ENCODE measurements at regions not wholly inside any gene's neighbourhood (a gene's known extent, or its start where the extent isn't known, plus 50 kb on each side); places are given as distances from the start of the nearest gene placed in this dataset.

- no peak overlapping the region for H3K4me2 ChIP-seq
- peak overlapping the region; percentile 40 for H3K27ac ChIP-seq
- no peak overlapping the region for H2AFZ ChIP-seq
- no peak for TF ChIP-seq EZH2 (IDR thresholded peaks at IDR 0.05; ENCODE audit: borderline replicate concordance)
- TF ChIP-seq, protein P1, sequence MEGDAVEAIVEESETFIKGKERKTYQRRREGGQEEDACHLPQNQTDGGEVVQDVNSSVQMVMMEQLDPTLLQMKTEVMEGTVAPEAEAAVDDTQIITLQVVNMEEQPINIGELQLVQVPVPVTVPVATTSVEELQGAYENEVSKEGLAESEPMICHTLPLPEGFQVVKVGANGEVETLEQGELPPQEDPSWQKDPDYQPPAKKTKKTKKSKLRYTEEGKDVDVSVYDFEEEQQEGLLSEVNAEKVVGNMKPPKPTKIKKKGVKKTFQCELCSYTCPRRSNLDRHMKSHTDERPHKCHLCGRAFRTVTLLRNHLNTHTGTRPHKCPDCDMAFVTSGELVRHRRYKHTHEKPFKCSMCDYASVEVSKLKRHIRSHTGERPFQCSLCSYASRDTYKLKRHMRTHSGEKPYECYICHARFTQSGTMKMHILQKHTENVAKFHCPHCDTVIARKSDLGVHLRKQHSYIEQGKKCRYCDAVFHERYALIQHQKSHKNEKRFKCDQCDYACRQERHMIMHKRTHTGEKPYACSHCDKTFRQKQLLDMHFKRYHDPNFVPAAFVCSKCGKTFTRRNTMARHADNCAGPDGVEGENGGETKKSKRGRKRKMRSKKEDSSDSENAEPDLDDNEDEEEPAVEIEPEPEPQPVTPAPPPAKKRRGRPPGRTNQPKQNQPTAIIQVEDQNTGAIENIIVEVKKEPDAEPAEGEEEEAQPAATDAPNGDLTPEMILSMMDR (IDR thresholded peaks at IDR 0.05; ENCODE audit: poor library complexity) = no peak
- no peaks in the 10 kb centered on the region for H3K9me2 ChIP-seq (replicated peaks; ENCODE audit: insufficient read depth)
- no peaks in the 10 kb centered on the region for H3K9me3 ChIP-seq (ENCODE audit: low read depth)
- no peaks in the 10 kb centered on the region for H3K27me3 ChIP-seq
- no peaks in the 10 kb centered on the region for H3K4me1 ChIP-seq (ENCODE audit: insufficient read depth)
- WGBS (ENCODE audit: low lambda C conversion rate, missing lambda C conversion rate) = 50% methylated on average over 9 of the region's 9 CpGs
- H3K79me2 ChIP-seq = no peaks in the 10 kb centered on the region
- no peak for DNase-seq (ENCODE audit: low spot score)
- no peaks in the 10 kb centered on the region for H4K20me1 ChIP-seq (ENCODE audit: insufficient read depth, poor library complexity, severe bottlenecking)
- H3K4me3 ChIP-seq = no peak overlapping the region
- H3K36me3 ChIP-seq (replicated peaks; ENCODE audit: insufficient read depth, low read depth) = no peaks in the 10 kb centered on the region
Observed at GRCh38 chr2:236862961-236863728, 222.5 kb upstream of the COPS8 start.

DNA sequence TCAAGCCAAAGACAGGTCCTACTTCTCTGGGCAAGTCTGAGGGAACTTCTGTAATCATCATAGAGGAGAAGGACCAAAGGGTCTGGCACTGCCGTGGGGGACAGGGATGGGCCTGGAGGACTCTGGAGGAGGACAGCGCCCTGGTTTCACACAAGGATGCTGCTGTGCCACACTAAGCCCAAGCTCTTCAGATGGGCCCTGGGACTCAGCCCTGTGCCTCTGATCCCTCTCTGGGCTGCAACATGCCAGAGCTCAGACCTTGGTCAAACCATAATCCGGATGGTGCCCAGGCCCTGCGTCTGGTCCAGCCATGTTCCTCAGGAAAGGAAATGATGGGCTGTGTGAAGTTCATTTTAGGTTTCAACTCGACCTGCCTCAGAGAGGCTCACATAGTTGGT, 222.0 kb upstream of the COPS8 start:
- 97% methylated on average over 5 of the region's 5 CpGs for WGBS (ENCODE audit: low lambda C conversion rate, missing lambda C conversion rate)
- H3K9me3 ChIP-seq (ENCODE audit: low read depth) = no peaks in the 10 kb centered on the region
- H2AFZ ChIP-seq = no peak overlapping the region
- no peak overlapping the region for H3K4me2 ChIP-seq
- H3K27me3 ChIP-seq = no peaks in the 10 kb centered on the region
- no peaks in the 10 kb centered on the region for H3K4me1 ChIP-seq (ENCODE audit: insufficient read depth)
- no peaks in the 10 kb centered on the region for H3K36me3 ChIP-seq (replicated peaks; ENCODE audit: insufficient read depth, low read depth)
- no peaks in the 10 kb centered on the region for H3K79me2 ChIP-seq
- no peaks in the 10 kb centered on the region for H4K20me1 ChIP-seq (ENCODE audit: insufficient read depth, poor library complexity, severe bottlenecking)
- TF ChIP-seq EZH2 (IDR thresholded peaks at IDR 0.05; ENCODE audit: borderline replicate concordance) (no peak), EZH2phosphoT487 (IDR thresholded peaks at IDR 0.05; ENCODE audit: low read depth, severe bottlenecking, unreplicated experiment) (no peak)
- TF ChIP-seq, protein P1 (IDR thresholded peaks at IDR 0.05; ENCODE audit: poor library complexity) = no peak
- H3K9me2 ChIP-seq (replicated peaks; ENCODE audit: insufficient read depth) = no peaks in the 10 kb centered on the region
- no peak overlapping the region for H3K27ac ChIP-seq
- DNase-seq (ENCODE audit: low spot score) = no peak
- H3K4me3 ChIP-seq = no peak overlapping the region

DNA sequence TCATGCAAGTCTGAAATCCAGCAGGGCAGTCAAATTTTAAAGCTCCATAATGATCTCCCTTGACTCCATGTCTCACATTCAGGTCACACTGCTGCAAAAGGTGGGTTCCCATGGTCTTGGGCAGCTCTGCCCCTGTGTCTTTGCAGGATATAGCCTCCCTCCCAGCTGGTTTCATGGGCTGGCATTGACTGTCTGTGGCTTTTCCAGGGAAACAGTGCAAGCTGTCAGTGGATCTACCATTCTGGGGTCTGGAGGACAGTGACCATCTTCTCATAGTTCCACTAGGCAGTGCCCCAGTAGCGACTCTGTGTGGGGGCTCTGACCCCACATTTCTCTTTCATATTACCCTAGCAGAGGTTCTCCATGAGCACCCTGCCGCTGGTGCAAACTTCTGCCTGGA, 220.6 kb upstream of the COPS8 start:
- Histone ChIP-seq H3K36me3 (replicated peaks; ENCODE audit: insufficient read depth, low read depth) (no peaks in the 10 kb centered on the region), H4K20me1 (ENCODE audit: insufficient read depth, poor library complexity, severe bottlenecking) (no peaks in the 10 kb centered on the region), H3K4me3 (no peak overlapping the region), H3K79me2 (no peaks in the 10 kb centered on the region), H2AFZ (no peak overlapping the region), H3K4me1 (ENCODE audit: insufficient read depth) (no peaks in the 10 kb centered on the region), H3K4me2 (no peak overlapping the region), H3K9me2 (replicated peaks; ENCODE audit: insufficient read depth) (no peaks in the 10 kb centered on the region), H3K9me3 (ENCODE audit: low read depth) (no peaks in the 10 kb centered on the region), H3K27ac (no peak overlapping the region), H3K27me3 (no peaks in the 10 kb centered on the region)
- 89% methylated on average over 2 of the region's 2 CpGs for WGBS (ENCODE audit: low lambda C conversion rate, missing lambda C conversion rate)
- DNase-seq (ENCODE audit: low spot score) = no peak
- TF ChIP-seq, protein P1 (IDR thresholded peaks at IDR 0.05; ENCODE audit: poor library complexity) = no peak
- TF ChIP-seq EZH2 (IDR thresholded peaks at IDR 0.05; ENCODE audit: borderline replicate concordance) = no peak
